ENCODE measurements at regions not wholly inside any gene's neighbourhood (a gene's known extent, or its start where the extent isn't known, plus 50 kb on each side); places are given as distances from the start of the nearest gene placed in this dataset.

DNA sequence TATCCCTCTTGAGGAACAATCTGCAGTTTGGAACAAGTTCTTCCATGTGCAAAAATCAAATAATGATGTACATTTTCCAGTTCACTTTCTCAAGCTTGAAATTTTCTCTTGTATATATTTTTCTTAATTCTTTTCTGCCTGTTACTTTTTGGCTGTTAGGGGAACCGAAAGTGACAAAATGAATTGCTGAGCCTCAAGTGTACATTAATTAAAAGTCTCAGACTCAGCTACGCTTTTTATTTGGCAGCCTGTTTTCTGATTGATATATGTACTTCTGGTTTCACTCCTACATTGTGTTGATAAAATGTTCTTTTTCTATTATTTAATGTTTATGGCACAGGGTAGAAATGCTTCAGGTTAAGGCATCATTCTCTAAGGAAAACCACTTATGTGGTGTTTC, 999.5 kb downstream of the PDHA2 start:
- Histone ChIP-seq H3K4me1 (ENCODE audit: insufficient read depth, low read length) (no peaks in the 10 kb centered on the region), H3K36me3 (ENCODE audit: insufficient read depth, low read length) (no peaks in the 10 kb centered on the region), H3K27ac (ENCODE audit: low read depth, low read length) (no peak overlapping the region), H3K9me3 (ENCODE audit: control insufficient read depth in 1 of 2, low read length in 2 of 2) (no peaks in the 10 kb centered on the region), H3K4me3 (ENCODE audit: low read length in 2 of 2) (no peak overlapping the region), H3K27me3 (ENCODE audit: insufficient read depth, low read length) (no peaks in the 10 kb centered on the region)
- CTCF ChIA-PET (ENCODE audit: partially characterized antibody), result no interaction called here
- no peaks in the 10 kb centered on the region for H3K36me3 Mint-ChIP-seq
- no peak overlapping the region for H3K4me3 Mint-ChIP-seq
- H3K9me3 Mint-ChIP-seq, result peaks cover 0 to 3% (median 0%) of the 10 kb centered on the region in 8 donors
- no peaks in the 10 kb centered on the region for H3K27me3 Mint-ChIP-seq
- POLR2A ChIA-PET (ENCODE audit: partially characterized antibody), result no interaction called here
- H3K4me1 Mint-ChIP-seq, result no peaks in the 10 kb centered on the region
- intact Hi-C loops (cut with micrococcal nuclease), result no loop called here
- DNase-seq, result no peak
- no peak overlapping the region for H3K27ac Mint-ChIP-seq

DNA sequence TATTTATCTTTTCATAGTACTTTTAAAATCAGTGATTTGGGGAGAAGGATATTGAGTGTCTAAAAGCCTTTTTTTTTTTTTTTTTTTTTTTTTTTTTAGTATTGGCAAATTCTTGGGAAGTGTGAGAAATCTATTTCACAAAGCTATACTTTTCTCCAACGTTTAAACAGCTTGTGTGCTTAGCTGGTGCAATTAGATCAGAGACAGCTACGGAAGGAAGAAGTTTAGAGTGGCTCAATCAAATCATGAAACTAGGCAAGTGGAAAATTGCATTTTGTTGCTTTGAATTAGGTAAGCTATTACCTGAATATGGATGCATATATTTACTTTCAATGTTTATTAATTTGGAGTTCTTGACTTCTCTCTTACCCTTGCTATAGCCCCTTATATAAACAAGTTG, 1001.9 kb downstream of the PDHA2 start:
- intact Hi-C loops (cut with micrococcal nuclease), result no loop called here

DNA sequence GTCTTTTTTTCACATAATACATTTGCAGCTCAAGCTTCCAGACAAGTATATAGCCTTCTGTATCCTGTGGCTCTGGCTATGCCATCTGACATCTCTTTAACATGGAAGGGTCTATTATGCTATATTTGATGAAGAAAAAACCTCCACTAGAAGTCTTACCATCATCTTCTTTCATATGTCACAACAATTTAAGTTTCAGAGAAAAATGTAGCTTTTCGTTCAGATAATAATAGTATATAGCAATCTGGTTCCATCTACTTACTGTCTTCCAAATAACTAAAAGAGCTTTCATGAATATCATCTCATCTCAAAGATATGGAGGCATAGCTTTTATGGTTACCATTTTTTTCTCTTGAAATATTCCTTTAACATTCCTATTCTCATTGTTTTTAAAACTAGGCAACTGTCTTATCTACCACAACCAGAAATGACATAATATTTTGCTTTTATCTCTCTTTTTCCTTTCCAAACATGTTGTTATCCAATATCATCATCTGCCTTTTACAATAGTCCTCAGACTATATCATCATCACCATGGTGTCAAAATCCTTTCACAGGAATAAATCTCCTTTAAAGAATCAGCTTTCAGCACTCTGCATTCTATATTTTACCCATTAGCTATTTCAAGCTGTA, 1005.1 kb downstream of the PDHA2 start:
- no peak for DNase-seq
- Histone ChIP-seq H3K27ac (ENCODE audit: low read depth, low read length) (no peak overlapping the region), H3K4me1 (ENCODE audit: insufficient read depth, low read length) (no peaks in the 10 kb centered on the region), H3K9me3 (ENCODE audit: control insufficient read depth in 1 of 2, low read length in 2 of 2) (no peaks in the 10 kb centered on the region), H3K4me3 (ENCODE audit: low read length in 2 of 2) (no peak overlapping the region), H3K27me3 (ENCODE audit: insufficient read depth, low read length) (no peaks in the 10 kb centered on the region), H3K36me3 (ENCODE audit: insufficient read depth, low read length) (no peaks in the 10 kb centered on the region)
- Mint-ChIP-seq H3K36me3 (no peaks in the 10 kb centered on the region), H3K4me1 (no peaks in the 10 kb centered on the region), H3K27ac (no peak overlapping the region), H3K4me3 (no peak overlapping the region), H3K9me3 (peaks cover 0 to 4% (median 0%) of the 10 kb centered on the region in 8 donors), H3K27me3 (no peaks in the 10 kb centered on the region)
- intact Hi-C loops (cut with micrococcal nuclease), result no loop called here
- ChIA-PET CTCF (ENCODE audit: partially characterized antibody) (no interaction called here), POLR2A (ENCODE audit: partially characterized antibody) (no interaction called here)

More for the DNA sequence above, 1001.9 kb downstream of the PDHA2 start:
- no peaks in the 10 kb centered on the region for H3K27me3 ChIP-seq (ENCODE audit: insufficient read depth, low read length)
- H3K36me3 ChIP-seq (ENCODE audit: insufficient read depth, low read length), result no peaks in the 10 kb centered on the region
- DNase-seq, result no peak
- Mint-ChIP-seq H3K27ac (no peak overlapping the region), H3K27me3 (no peaks in the 10 kb centered on the region), H3K9me3 (peaks cover 0 to 4% (median 0%) of the 10 kb centered on the region in 8 donors), H3K36me3 (no peaks in the 10 kb centered on the region), H3K4me3 (no peak overlapping the region), H3K4me1 (no peaks in the 10 kb centered on the region)
- POLR2A ChIA-PET (ENCODE audit: partially characterized antibody), result no interaction called here
- no peaks in the 10 kb centered on the region for H3K4me1 ChIP-seq (ENCODE audit: insufficient read depth, low read length)
- no peak overlapping the region for H3K4me3 ChIP-seq (ENCODE audit: low read length in 2 of 2)
- CTCF ChIA-PET (ENCODE audit: partially characterized antibody), result no interaction called here
- no peak overlapping the region for H3K27ac ChIP-seq (ENCODE audit: low read depth, low read length)
- no peaks in the 10 kb centered on the region for H3K9me3 ChIP-seq (ENCODE audit: control insufficient read depth in 1 of 2, low read length in 2 of 2)

DNA sequence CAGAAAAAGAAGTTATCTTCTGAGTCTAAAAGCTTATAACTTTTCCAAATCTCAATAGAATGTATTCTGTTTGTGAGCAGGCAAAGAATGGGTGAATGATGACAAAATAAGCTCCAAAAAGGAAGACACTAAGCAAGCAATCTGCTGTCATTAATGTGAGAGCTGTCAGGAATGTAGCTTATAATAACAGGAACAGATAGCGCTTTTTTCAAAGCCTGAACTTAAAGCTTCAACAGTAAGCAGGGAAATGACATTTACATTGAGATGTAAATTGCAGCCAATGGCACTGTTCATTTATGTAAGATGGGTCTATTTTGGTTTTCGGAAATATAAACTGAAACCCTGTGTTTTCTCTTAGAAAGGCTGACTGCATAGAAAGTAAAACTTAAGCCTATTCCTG, 1005.9 kb downstream of the PDHA2 start:
- H3K4me1 ChIP-seq (ENCODE audit: insufficient read depth, low read length), result no peaks in the 10 kb centered on the region
- H3K4me3 Mint-ChIP-seq, result no peak overlapping the region
- no peak for DNase-seq
- intact Hi-C loops (cut with micrococcal nuclease), result no loop called here
- no peaks in the 10 kb centered on the region for H3K27me3 ChIP-seq (ENCODE audit: insufficient read depth, low read length)
- H3K27ac ChIP-seq (ENCODE audit: low read depth, low read length), result no peak overlapping the region
- no peaks in the 10 kb centered on the region for H3K36me3 Mint-ChIP-seq
- H3K36me3 ChIP-seq (ENCODE audit: insufficient read depth, low read length), result no peaks in the 10 kb centered on the region
- H3K4me1 Mint-ChIP-seq, result no peaks in the 10 kb centered on the region
- no peak overlapping the region for H3K27ac Mint-ChIP-seq
- no peaks in the 10 kb centered on the region for H3K27me3 Mint-ChIP-seq
- peaks cover 0 to 4% (median 0%) of the 10 kb centered on the region in 8 donors for H3K9me3 Mint-ChIP-seq
- ChIA-PET CTCF (ENCODE audit: partially characterized antibody) (no interaction called here), POLR2A (ENCODE audit: partially characterized antibody) (no interaction called here)
- no peaks in the 10 kb centered on the region for H3K9me3 ChIP-seq (ENCODE audit: control insufficient read depth in 1 of 2, low read length in 2 of 2)
- no peak overlapping the region for H3K4me3 ChIP-seq (ENCODE audit: low read length in 2 of 2)

DNA sequence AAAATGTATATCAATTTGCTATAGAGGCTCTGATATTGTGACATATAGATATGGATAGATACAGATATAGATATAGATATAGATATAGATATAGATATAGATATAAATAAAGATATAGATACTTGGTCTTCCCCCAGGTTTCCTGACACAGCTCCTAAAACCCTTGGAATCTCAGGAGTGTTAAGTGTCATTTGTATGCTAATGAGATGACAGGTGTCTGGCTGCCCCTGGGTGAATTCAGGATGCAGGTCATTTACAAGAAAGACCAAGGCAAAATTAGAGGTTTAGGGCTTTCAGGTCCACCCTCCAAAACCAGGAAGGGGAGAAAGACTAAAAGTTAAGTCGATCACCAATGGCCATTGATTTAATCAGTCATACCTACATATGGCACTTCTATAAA, 1034.8 kb downstream of the PDHA2 start:
- Histone ChIP-seq H3K9me3 (ENCODE audit: control insufficient read depth in 1 of 2, low read length in 2 of 2) (no peaks in the 10 kb centered on the region), H3K4me1 (ENCODE audit: insufficient read depth, low read length) (no peaks in the 10 kb centered on the region), H3K27ac (ENCODE audit: low read depth, low read length) (no peak overlapping the region), H3K27me3 (ENCODE audit: insufficient read depth, low read length) (no peaks in the 10 kb centered on the region), H3K36me3 (ENCODE audit: insufficient read depth, low read length) (no peaks in the 10 kb centered on the region), H3K4me3 (ENCODE audit: low read length in 2 of 2) (no peak overlapping the region)
- Mint-ChIP-seq H3K9me3 (peaks cover 0 to 15% (median 4%) of the 10 kb centered on the region in 8 donors), H3K36me3 (no peaks in the 10 kb centered on the region), H3K27ac (no peak overlapping the region), H3K4me1 (no peaks in the 10 kb centered on the region), H3K27me3 (no peaks in the 10 kb centered on the region), H3K4me3 (no peak overlapping the region)
- intact Hi-C loops (cut with micrococcal nuclease), result no loop called here
- ChIA-PET POLR2A (ENCODE audit: partially characterized antibody) (no interaction called here), CTCF (ENCODE audit: partially characterized antibody) (no interaction called here)
- DNase-seq, result no peak

DNA sequence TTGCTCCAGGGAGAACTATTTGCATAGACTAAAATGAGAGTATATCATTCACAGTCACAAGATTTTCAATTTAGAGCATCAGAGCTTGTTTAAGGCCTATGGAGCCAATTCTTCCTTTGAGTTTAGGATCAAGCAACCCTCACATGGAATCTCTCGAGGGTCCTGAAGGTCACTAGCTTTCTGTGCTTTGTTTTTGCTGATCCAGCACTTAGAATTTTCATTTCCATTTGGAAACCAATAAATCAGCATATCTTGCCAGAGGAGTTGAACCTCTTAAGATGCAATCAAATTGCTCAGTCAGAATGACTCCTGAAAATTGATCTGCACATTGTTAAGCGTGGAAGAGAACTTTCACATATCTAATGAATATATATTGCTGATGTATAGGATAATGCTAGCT, 1039.6 kb downstream of the PDHA2 start:
- Histone ChIP-seq H3K4me3 (ENCODE audit: low read length in 2 of 2) (no peak overlapping the region), H3K9me3 (ENCODE audit: control insufficient read depth in 1 of 2, low read length in 2 of 2) (no peaks in the 10 kb centered on the region), H3K27me3 (ENCODE audit: insufficient read depth, low read length) (no peaks in the 10 kb centered on the region), H3K36me3 (ENCODE audit: insufficient read depth, low read length) (no peaks in the 10 kb centered on the region), H3K27ac (ENCODE audit: low read depth, low read length) (no peak overlapping the region), H3K4me1 (ENCODE audit: insufficient read depth, low read length) (no peaks in the 10 kb centered on the region)
- intact Hi-C loops (cut with micrococcal nuclease), result no loop called here
- POLR2A ChIA-PET (ENCODE audit: partially characterized antibody), result no interaction called here
- no peaks in the 10 kb centered on the region for H3K36me3 Mint-ChIP-seq
- CTCF ChIA-PET (ENCODE audit: partially characterized antibody), result no interaction called here
- no peaks in the 10 kb centered on the region for H3K4me1 Mint-ChIP-seq
- no peak overlapping the region for H3K4me3 Mint-ChIP-seq
- H3K27me3 Mint-ChIP-seq, result no peaks in the 10 kb centered on the region
- H3K27ac Mint-ChIP-seq, result no peak overlapping the region
- DNase-seq, result no peak
- peaks cover 0 to 15% (median 4%) of the 10 kb centered on the region in 8 donors for H3K9me3 Mint-ChIP-seq

DNA sequence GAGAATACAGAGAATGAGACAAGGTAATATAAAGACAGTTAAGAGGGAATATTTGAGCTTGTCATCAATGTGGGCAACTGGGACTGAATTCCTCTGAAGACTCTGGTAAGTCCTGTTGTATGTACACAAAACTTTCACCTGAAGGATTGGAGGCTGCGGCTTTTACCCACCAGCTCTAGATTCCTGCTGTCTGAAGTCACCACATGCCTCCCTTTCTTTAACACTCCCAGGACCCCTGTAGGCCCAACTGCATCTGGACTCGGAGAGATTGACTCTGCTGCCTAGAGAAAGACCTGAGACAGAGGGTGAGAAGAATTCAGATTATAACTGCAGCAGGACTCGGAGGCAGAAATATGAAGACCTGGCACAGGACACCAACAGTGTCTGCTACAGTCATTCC, 1048.0 kb downstream of the PDHA2 start:
- Histone ChIP-seq H3K27me3 (ENCODE audit: insufficient read depth, low read length) (no peaks in the 10 kb centered on the region), H3K4me3 (ENCODE audit: low read length in 2 of 2) (no peak overlapping the region), H3K27ac (ENCODE audit: low read depth, low read length) (no peak overlapping the region), H3K9me3 (ENCODE audit: control insufficient read depth in 1 of 2, low read length in 2 of 2) (no peaks in the 10 kb centered on the region), H3K4me1 (ENCODE audit: insufficient read depth, low read length) (no peaks in the 10 kb centered on the region), H3K36me3 (ENCODE audit: insufficient read depth, low read length) (no peaks in the 10 kb centered on the region)
- Mint-ChIP-seq H3K27ac (no peak overlapping the region), H3K4me3 (no peak overlapping the region), H3K36me3 (no peaks in the 10 kb centered on the region), H3K4me1 (no peaks in the 10 kb centered on the region), H3K9me3 (peaks cover 0 to 5% (median 3%) of the 10 kb centered on the region in 8 donors), H3K27me3 (no peaks in the 10 kb centered on the region)
- ChIA-PET CTCF (ENCODE audit: partially characterized antibody) (no interaction called here), POLR2A (ENCODE audit: partially characterized antibody) (no interaction called here)
- DNase-seq, result no peak
- intact Hi-C loops (cut with micrococcal nuclease), result no loop called here

DNA sequence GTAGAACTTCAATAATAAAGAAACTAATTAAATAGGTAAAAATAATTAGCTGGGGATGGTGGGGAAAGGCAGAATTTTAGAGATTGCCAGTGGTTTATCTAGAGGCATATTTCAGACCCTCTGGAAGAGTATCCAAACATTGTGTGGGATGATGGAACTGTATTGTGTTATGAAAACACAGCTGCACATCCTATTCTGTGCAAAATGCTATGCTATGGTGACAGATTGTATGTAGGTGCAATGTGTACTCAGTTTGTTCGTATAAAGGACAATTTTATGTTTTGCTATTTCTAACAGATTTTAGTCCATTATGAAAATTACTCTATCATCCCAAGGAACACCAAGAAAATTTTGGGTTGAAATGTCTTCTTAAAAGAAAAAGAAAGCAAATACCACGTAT, 1054.7 kb downstream of the PDHA2 start:
- Mint-ChIP-seq H3K27me3 (no peaks in the 10 kb centered on the region), H3K36me3 (no peaks in the 10 kb centered on the region), H3K4me1 (no peaks in the 10 kb centered on the region), H3K4me3 (no peak overlapping the region), H3K9me3 (peaks cover 0 to 10% (median 4%) of the 10 kb centered on the region in 8 donors), H3K27ac (no peak overlapping the region)
- Histone ChIP-seq H3K4me1 (ENCODE audit: insufficient read depth, low read length) (no peaks in the 10 kb centered on the region), H3K9me3 (ENCODE audit: control insufficient read depth in 1 of 2, low read length in 2 of 2) (no peaks in the 10 kb centered on the region), H3K36me3 (ENCODE audit: insufficient read depth, low read length) (no peaks in the 10 kb centered on the region), H3K27me3 (ENCODE audit: insufficient read depth, low read length) (no peaks in the 10 kb centered on the region), H3K4me3 (ENCODE audit: low read length in 2 of 2) (no peak overlapping the region), H3K27ac (ENCODE audit: low read depth, low read length) (no peak overlapping the region)
- no peak for DNase-seq
- POLR2A ChIA-PET (ENCODE audit: partially characterized antibody), result no interaction called here
- CTCF ChIA-PET (ENCODE audit: partially characterized antibody), result no interaction called here
- intact Hi-C loops (cut with micrococcal nuclease), result no loop called here

Data from CD4-positive, alpha-beta memory T cell (primary cell).